ENCODE measurements at regions not wholly inside any gene's neighbourhood (a gene's known extent, or its start where the extent isn't known, plus 50 kb on each side); places are given as distances from the start of the nearest gene placed in this dataset.
"Not testable (repeated sequence)": the region's sequence is repeated elsewhere in the genome, so short reads cannot be mapped to it uniquely, and the experiment has no call there.

DNA sequence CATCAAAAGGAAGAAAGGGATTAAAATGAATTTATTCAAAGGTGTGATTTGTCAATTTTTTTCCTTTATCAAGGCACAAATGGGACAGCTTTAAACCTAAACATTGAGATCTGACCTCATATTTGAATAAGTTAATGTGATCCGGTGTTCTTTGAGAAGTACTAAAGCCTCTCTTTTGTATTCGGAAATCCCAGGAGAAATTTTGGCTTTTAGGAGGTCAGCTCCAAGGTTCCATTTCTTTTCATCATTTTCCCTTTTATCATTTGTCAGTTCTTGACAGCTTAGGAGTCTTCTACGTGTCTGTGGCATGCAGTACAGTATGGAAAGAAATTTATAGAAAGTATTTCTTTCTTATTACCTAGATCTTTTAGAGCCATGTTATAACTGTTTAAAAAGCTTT, 873.4 kb upstream of the CDH8 start:
- no peak for DNase-seq

DNA sequence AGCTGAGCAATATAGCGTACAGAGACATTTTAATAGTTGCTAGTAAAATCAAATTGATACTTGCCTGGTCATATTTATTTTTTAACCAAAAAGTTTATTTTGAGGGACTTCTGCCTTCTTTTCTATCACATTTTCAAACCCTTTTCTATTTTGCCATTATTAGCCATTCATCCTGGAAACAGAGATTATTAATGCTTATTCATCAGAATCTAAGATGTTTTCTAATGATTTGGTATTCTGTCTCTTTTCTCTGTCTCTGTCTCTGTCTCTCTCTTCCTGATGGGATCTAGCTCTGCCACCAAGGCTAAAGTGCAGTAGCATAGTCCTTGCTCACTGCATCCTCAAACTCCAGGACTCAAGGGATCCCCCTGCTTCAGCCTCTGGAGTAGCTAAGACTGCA, 871.3 kb upstream of the CDH8 start:
- DNase-seq: no peak

DNA sequence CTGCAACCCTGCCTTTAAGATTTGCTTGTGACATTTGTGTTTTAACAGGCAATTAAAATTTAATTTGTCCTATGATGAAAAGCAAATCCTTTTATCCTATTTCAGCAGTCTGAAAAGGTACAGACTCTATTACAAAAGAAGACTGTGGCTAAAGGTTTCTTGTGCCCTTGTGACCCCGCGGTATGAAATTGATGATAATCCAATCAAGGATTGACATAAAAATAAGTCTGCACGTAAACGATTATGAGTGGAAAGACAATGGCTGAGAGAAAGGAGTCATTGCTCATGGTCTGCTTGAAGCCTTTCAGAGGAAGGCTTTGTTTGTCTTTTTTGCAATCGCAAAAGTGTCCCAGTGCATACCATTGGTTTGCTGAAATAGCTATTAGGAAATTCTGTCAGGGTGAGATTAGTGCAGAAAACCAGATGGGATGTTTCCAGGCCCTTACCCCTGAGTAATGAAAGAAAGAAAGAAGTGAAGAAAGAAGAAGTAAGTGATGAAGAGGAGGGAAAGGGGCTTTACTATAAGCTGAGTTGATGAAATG, 867.8 kb upstream of the CDH8 start:
- DNase-seq: no peak

GRCh38 chr16:62899737-62900136, 863.5 kb upstream of the CDH8 start:
- DNase-seq: no peak

DNA sequence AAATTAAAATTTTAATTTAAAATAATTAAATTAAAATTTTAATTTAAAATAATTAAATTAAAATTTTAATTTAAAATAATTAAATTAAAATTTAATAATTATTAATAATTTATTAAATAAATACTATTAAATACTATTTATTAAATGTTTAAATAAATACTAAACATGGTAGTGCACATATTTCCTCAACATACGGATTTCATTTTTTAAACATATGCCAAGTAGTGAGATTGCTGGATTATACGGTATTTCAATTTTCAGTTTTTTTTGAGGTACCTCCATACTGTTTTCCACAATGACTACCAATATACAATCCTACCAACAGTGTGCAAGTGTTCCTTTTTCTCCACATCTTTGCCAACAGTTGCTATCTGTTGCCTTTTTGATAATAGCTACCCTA, 852.9 kb upstream of the CDH8 start:
- no peak for DNase-seq

DNA sequence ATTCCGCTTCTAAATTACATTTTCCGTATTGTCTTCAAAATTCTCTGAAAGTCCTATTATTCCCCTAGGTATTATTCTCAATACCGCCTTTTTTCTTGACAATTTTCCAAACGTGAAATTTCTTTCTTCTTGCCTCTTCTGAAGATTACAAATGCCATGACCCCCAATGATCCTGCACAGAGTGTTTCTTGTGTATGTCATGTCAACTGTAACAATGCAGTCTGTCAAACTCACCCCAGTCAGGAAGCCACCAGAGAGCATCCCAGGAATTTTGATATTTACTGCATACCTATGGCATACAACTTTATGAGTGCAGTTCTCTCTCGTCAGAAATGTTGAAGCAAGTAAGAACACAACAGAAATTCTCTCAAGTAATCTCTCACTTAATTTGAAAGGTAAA, 847.3 kb upstream of the CDH8 start:
- no peak for DNase-seq

DNA sequence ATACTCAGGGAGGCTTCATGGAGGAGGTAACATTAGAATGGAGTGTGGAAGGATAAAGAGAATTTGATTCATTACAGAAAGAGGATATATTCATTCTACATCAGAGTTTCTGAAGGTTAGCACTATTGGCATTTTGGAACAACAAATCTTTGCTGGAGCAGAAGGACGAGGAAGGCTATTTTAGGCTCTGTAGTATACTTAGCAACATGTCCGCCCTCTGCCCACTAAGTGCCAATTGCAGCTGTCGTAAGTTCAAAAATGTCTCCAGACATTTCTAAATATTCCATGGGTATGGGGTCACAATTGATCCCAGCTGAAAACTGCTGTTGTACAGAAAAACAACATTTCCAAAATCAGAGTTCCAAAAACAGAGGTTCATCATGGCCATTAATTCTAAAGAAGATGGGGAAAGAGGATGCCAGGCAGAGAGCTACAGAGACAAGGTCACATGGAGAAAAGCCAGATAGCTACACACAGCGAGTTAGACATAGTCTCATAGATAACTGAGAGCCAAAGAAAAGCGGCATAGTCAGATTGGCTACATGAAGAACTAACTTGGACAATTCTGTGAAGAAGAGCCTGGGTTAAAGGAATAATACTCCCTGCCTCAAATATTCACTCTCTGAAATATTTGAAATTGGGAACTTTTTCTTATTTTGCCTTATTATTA, 846.4 kb upstream of the CDH8 start:
- no peak for DNase-seq

DNA sequence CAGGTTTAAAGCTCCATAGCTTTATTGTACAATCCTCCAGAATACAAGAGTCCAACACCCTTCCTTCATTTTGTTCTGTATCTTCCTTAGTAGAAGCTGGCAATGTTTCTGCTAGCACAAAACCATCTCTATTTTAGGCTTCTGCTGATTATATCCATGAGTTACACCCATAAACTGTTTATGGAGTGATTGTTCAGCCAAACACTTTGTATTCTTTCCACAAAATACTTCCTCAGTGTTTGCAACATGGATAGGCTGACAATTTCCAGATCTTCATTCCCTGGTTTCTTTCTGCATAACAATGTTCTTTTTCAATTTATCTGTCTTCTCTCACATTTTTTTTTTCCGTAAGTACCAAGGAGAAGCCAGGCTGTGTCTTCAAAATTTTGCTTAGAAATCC, 839.9 kb upstream of the CDH8 start:
- DNase-seq: no peak

DNA sequence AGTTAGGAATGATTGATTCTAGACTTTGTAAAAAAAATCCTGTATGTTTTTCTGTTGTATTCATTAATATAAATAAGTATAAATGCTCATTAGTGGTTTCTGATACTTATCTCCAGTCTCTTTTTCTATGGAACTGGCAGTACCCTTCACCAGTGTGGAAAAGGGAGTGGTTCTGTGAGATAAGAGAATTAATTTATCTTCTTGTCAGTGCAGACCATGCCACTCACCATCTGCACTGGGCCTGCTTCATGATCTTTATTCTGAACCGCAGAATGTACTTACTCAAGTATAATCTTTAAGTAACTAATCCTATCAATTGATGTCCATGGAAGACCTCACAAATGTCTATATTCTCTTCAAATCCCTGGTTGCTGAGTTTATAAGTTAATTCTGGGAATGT, 836.1 kb upstream of the CDH8 start:
- no peak for DNase-seq

DNA sequence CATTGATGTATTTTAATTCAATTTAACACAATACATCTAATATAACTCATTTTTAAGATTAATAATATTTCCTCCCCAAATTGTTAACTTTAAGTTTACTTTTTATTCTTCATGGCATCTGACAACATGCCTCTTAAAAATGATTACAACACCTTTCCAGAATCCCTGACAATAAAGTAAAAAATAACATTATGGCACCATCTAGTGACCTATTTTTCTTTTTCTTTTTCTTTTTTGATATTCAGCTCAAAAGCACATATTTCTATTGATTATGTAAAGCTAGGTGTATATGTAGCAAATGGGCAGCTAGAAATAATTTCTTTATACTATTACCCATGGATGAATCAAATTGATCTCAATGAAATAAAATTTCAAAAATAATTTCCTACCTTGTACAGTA, 834.3 kb upstream of the CDH8 start:
- no peak for DNase-seq

DNA sequence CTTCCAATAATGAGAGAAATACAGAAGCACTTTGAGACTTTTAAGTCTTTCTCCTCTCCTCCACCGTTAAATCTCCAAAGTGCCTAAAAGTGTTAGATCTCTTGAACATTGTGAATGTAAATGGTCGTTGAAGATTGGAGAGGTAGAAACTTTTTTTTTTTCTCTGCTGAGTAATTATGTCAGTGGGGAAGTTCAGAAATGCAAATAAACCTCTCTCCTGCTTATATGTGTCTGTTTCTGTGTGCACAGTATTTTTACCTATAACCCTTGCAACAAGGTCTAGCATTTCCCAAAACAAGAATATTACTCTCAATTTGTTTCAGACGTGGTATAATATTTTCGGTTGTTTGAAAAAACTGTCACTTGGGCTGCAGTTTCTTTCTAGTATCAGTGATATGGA, 833.6 kb upstream of the CDH8 start:
- DNase-seq: no peak

DNA sequence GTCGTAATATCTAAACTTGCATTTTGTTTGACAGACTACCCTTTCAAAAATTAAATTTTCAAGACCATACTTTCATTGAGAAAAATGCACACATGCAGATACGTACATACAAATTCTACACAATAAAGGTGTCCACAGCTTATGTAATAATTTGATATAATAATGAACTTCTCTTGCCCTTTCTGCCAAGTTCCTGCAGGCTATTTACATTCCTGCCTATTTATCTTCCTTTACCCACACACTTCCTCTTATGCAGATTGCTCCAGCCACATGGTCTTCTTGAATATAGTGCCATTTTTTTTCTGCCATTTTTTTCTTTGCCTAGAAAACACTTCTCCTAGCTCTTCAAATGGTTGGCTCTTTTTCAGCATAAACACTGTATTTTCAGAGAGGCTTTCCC, 826.9 kb upstream of the CDH8 start:
- DNase-seq: no peak

- no peak for DNase-seq
Observed at GRCh38 chr16:62853887-62854286, 817.6 kb upstream of the CDH8 start.

DNA sequence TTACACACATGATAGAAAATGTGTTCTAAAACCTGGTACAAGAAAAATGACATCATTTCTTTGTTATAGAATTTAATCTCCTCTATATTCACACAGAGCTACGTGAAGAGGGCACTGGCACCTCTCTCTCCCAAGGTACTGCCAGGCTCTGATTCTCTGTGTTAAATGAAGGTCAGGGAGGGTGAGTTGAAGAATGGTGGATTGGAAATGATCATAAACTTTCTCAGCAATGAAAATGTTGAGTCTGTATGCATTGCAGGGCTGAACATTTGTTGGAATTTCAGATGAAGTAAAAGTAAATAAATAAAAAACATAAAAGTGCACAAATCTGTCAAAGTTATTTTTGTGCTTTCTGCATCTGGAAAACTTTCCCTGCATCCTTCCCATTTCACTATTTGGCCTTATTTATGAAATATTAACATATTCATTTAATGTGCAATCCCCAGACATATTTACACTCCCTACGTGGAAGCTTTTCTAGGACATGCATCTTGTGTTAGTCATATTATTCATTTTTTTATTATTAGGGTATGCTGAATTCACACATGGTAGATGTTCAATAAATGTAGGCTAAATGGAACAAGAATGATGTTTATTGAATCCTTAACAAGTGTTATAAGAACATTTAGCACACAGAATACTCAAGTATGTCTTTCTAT, 810.3 kb upstream of the CDH8 start:
- no peak for DNase-seq

DNA sequence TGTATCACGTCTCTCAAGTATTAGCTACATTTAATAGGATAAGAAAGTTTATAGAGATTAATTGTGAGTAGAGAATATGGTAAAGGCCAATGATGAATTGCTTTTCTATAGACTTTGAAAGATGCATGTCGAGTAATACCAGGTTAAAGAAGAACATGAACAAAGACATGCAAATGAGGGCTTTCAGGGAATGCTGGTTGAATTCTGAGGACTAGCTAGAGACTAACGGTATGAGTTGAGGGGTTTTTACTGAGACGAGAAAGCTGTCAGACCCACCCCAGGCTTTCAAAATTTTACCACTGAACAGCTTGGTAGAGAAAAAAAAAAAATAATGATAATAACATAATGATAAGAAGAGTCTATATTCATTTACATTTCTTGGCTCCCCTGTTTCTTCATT, 796.0 kb upstream of the CDH8 start:
- no peak for DNase-seq

- no peak for DNase-seq
Observed at GRCh38 chr16:62831235-62831850, 795.1 kb upstream of the CDH8 start.

- DNase-seq: no peak
Observed at GRCh38 chr16:62829607-62830006, 793.4 kb upstream of the CDH8 start.

DNA sequence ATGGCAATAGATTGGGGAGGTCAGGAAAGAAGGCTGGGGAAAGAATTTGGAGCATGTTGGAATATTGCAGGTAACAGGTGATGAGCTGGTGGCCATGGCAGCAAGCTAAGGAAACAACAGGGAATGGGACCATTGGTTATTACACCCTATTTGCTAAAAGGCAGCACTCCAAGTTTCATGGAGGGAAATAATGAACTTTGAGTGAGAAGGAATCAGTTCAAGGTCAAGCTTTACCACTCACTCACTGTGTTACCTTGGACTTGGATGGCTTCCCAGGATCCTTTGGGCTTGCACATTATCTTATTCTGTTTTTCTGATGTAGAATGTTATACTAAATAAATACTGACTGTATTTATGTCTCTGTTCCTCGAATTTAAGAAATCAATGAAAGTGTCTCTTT, 792.8 kb upstream of the CDH8 start:
- no peak for DNase-seq

GRCh38 chr16:62821824-62822223, 785.6 kb upstream of the CDH8 start:
- DNase-seq: no peak

GRCh38 chr16:62816971-62817519, 780.8 kb upstream of the CDH8 start:
- DNase-seq: no peak

GRCh38 chr16:62814891-62815290, 778.7 kb upstream of the CDH8 start:
- no peak for DNase-seq

GRCh38 chr16:62805221-62805857, 769.1 kb upstream of the CDH8 start:
- no peak for DNase-seq

GRCh38 chr16:62794724-62795123, 758.5 kb upstream of the CDH8 start:
- DNase-seq: no peak

- not testable (repeated sequence) for DNase-seq
Observed at GRCh38 chr16:62780081-62780480, 743.8 kb upstream of the CDH8 start.
